ENCODE measurements at regions not wholly inside any gene's neighbourhood (a gene's known extent, or its start where the extent isn't known, plus 50 kb on each side); places are given as distances from the start of the nearest gene placed in this dataset.

DNA sequence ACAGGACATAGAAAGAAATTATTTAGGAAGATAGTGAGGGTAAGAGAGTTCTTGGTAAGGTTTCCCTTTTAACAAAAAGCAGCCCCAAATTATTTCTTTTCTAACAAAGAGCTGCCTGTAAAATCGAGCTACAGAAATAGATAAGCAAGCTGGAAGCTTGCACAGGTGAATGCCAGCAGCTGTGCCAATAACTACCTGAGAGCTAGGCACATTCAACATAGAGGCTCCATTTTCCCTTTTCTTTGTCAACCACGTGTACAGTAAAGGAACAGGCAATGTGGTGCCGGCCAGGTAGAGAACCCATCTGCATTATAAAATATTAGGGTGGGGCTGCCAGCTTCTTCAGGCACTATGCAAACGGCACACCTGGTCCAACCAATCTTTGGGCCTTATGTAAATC is 341.6 kb upstream of the JAG1 start:
- no peaks in the 10 kb centered on the region for H3K27me3 Mint-ChIP-seq (ENCODE audit: insufficient read depth, low read depth, poor library complexity)
- Histone ChIP-seq H3K27me3 (ENCODE audit: insufficient read depth) (no peaks in the 10 kb centered on the region), H3K79me2 (replicated peaks; ENCODE audit: insufficient read depth) (no peaks in the 10 kb centered on the region), H3K4me3 (no peak overlapping the region), H4K20me1 (replicated peaks; ENCODE audit: insufficient read depth) (no peaks in the 10 kb centered on the region), H3K36me3 (ENCODE audit: insufficient read depth) (no peaks in the 10 kb centered on the region), H3K4me1 (ENCODE audit: insufficient read depth) (no peaks in the 10 kb centered on the region), H3K27ac (ENCODE audit: low read depth) (no peak overlapping the region), H3F3A (replicated peaks; ENCODE audit: low read depth) (no peaks in the 10 kb centered on the region), H2AFZ (no peak overlapping the region), H3K4me2 (no peak overlapping the region), H3K9me2 (ENCODE audit: insufficient read depth) (no peaks in the 10 kb centered on the region)
- ATAC-seq, result no peak
- H3K9me3 Mint-ChIP-seq, result no peaks in the 10 kb centered on the region
- TF ChIP-seq JUNB (IDR thresholded peaks at IDR 0.05; ENCODE audit: unreplicated experiment), result no peak
- TF ChIP-seq ZNF331 (CRISPR knock-in tag; IDR thresholded peaks at IDR 0.05; ENCODE audit: low read depth), result no peak
- TF ChIP-seq ETS1 (IDR thresholded peaks at IDR 0.05), result no peak
- no peak for TF ChIP-seq REST (IDR thresholded peaks at IDR 0.05; ENCODE audit: unreplicated experiment)
- no peak for TF ChIP-seq ZNF114 (CRISPR knock-in tag; IDR thresholded peaks at IDR 0.05)
- no peak for TF ChIP-seq CREB1 (CRISPR knock-in tag; IDR thresholded peaks at IDR 0.05; ENCODE audit: low read depth)
- no peak for TF ChIP-seq ZNF462 (CRISPR knock-in tag; IDR thresholded peaks at IDR 0.05)
- TF ChIP-seq POLR2AphosphoS5 (IDR thresholded peaks at IDR 0.05; ENCODE audit: low read depth), result no peak
- TF ChIP-seq, protein P1, sequence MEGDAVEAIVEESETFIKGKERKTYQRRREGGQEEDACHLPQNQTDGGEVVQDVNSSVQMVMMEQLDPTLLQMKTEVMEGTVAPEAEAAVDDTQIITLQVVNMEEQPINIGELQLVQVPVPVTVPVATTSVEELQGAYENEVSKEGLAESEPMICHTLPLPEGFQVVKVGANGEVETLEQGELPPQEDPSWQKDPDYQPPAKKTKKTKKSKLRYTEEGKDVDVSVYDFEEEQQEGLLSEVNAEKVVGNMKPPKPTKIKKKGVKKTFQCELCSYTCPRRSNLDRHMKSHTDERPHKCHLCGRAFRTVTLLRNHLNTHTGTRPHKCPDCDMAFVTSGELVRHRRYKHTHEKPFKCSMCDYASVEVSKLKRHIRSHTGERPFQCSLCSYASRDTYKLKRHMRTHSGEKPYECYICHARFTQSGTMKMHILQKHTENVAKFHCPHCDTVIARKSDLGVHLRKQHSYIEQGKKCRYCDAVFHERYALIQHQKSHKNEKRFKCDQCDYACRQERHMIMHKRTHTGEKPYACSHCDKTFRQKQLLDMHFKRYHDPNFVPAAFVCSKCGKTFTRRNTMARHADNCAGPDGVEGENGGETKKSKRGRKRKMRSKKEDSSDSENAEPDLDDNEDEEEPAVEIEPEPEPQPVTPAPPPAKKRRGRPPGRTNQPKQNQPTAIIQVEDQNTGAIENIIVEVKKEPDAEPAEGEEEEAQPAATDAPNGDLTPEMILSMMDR (conservative IDR thresholded peaks at IDR 0.05; ENCODE audit: low read depth in 2 of 2), result no peak
- TF ChIP-seq EZH2phosphoT487 (IDR thresholded peaks at IDR 0.05; ENCODE audit: unreplicated experiment), result no peak
- no peak for TF ChIP-seq STAT1 (IDR thresholded peaks at IDR 0.05; ENCODE audit: unreplicated experiment)
- TF ChIP-seq NANOG (IDR thresholded peaks at IDR 0.05; ENCODE audit: borderline replicate concordance), result no peak
- no peak for TF ChIP-seq EZH2 (IDR thresholded peaks at IDR 0.05; ENCODE audit: low read depth, unreplicated experiment)
- no peak overlapping the region for H3K4me3 Mint-ChIP-seq
- H3K27ac Mint-ChIP-seq, result no peak overlapping the region
- H3K4me1 Mint-ChIP-seq, result peaks cover 7% of the 10 kb centered on the region; the same call in 2 of the 3 replicates
- DNase-seq (ENCODE audit: low spot score), result no peak
- H3K36me3 Mint-ChIP-seq (ENCODE audit: low read depth), result no peaks in the 10 kb centered on the region

All from GM23338 (cell line).